ENCODE measurements at regions not wholly inside any gene's neighbourhood (a gene's known extent, or its start where the extent isn't known, plus 50 kb on each side); places are given as distances from the start of the nearest gene placed in this dataset.

- H2BK12ac ChIP-seq (ENCODE audit: low read length) = no peak overlapping the region
- no peaks in the 10 kb centered on the region for H3K36me3 ChIP-seq (replicated peaks in 1 of 2; ENCODE audit: control insufficient read depth in 2 of 2, insufficient read depth in 2 of 2, low read length in 2 of 2)
- H3K4ac ChIP-seq (ENCODE audit: low read length) = no peak overlapping the region
- H3K27me3 ChIP-seq (ENCODE audit: control insufficient read depth in 3 of 3, insufficient read depth in 3 of 3, low read depth in 1 of 3, low read length in 3 of 3) = no peaks in the 10 kb centered on the region
- no peak overlapping the region for H2BK15ac ChIP-seq (ENCODE audit: low read length)
- no peak overlapping the region for H3K23ac ChIP-seq (ENCODE audit: low read depth, low read length, poor library complexity)
- no peak overlapping the region for H3K18ac ChIP-seq (ENCODE audit: low read length)
- no peak for DNase-seq (ENCODE audit: low spot score)
- no peak overlapping the region for H3K14ac ChIP-seq (ENCODE audit: low read length)
- H4K91ac ChIP-seq (ENCODE audit: low read depth, low read length, poor library complexity) = no peak overlapping the region
- no peak overlapping the region for H3K27ac ChIP-seq (replicated peaks; ENCODE audit: low read length)
- H2BK120ac ChIP-seq (ENCODE audit: low read depth, low read length) = no peak overlapping the region
- no peak overlapping the region for H4K8ac ChIP-seq (ENCODE audit: low read depth, low read length)
- no peaks in the 10 kb centered on the region for H3K9me3 ChIP-seq (replicated peaks in 1 of 2; ENCODE audit: control insufficient read depth in 2 of 2, insufficient read depth in 1 of 2, low read depth in 1 of 2, low read length in 2 of 2)
- no peak overlapping the region for H3K4me2 ChIP-seq (ENCODE audit: insufficient read depth, low read length, poor library complexity, severe bottlenecking)
- H3K9ac ChIP-seq (ENCODE audit: low read depth, low read length, poor library complexity) = no peak overlapping the region
- no CpG with 5 or more reads among the region's 3 CpGs for WGBS, 2 donors (ENCODE audit: extremely low coverage in 2 of 2, insufficient read length in 2 of 2, insufficient replicate concordance in 1 of 2)
- no peaks in the 10 kb centered on the region for H3K79me1 ChIP-seq (ENCODE audit: low read depth, low read length)
- no peak overlapping the region for H2BK5ac ChIP-seq (ENCODE audit: low read length)
- H3K4me3 ChIP-seq (ENCODE audit: low read length in 2 of 2) = no peak overlapping the region
- H2AK5ac ChIP-seq (ENCODE audit: low read depth, low read length) = no peak overlapping the region
- no peaks in the 10 kb centered on the region for H3K4me1 ChIP-seq (ENCODE audit: control insufficient read depth in 2 of 2, insufficient read depth in 1 of 2, low read depth in 1 of 2, low read length in 2 of 2)
- no peak overlapping the region for H2AFZ ChIP-seq (ENCODE audit: low read length)
These were observed 523.3 kb upstream of the RGS18 start for GRCh38 chr1:191634801-191635508.

- no peaks in the 10 kb centered on the region for H3K27me3 ChIP-seq (ENCODE audit: control insufficient read depth in 3 of 3, insufficient read depth in 3 of 3, low read depth in 1 of 3, low read length in 3 of 3)
- no peak overlapping the region for H2BK12ac ChIP-seq (ENCODE audit: low read length)
These were observed 521.9 kb upstream of the RGS18 start for GRCh38 chr1:191636345-191636744.

GRCh38 chr1:191641420-191642260 lies 516.6 kb upstream of the RGS18 start:
- Histone ChIP-seq H3K79me1 (ENCODE audit: low read depth, low read length) (no peaks in the 10 kb centered on the region), H3K4ac (ENCODE audit: low read length) (no peak overlapping the region), H3K4me3 (ENCODE audit: low read length in 2 of 2) (no peak overlapping the region), H2BK15ac (ENCODE audit: low read length) (no peak overlapping the region), H4K91ac (ENCODE audit: low read depth, low read length, poor library complexity) (no peak overlapping the region), H2AK5ac (ENCODE audit: low read depth, low read length) (no peak overlapping the region), H3K27ac (replicated peaks; ENCODE audit: low read length) (no peak overlapping the region), H3K4me1 (ENCODE audit: control insufficient read depth in 2 of 2, insufficient read depth in 1 of 2, low read depth in 1 of 2, low read length in 2 of 2) (no peaks in the 10 kb centered on the region), H2BK5ac (ENCODE audit: low read length) (no peak overlapping the region), H3K14ac (ENCODE audit: low read length) (no peak overlapping the region), H2BK12ac (ENCODE audit: low read length) (no peak overlapping the region), H3K36me3 (replicated peaks in 1 of 2; ENCODE audit: control insufficient read depth in 2 of 2, insufficient read depth in 2 of 2, low read length in 2 of 2) (no peaks in the 10 kb centered on the region), H3K9me3 (replicated peaks in 1 of 2; ENCODE audit: control insufficient read depth in 2 of 2, insufficient read depth in 1 of 2, low read depth in 1 of 2, low read length in 2 of 2) (no peaks in the 10 kb centered on the region), H3K9ac (ENCODE audit: low read depth, low read length, poor library complexity) (no peak overlapping the region), H3K23ac (ENCODE audit: low read depth, low read length, poor library complexity) (no peak overlapping the region), H3K27me3 (ENCODE audit: control insufficient read depth in 3 of 3, insufficient read depth in 3 of 3, low read depth in 1 of 3, low read length in 3 of 3) (no peaks in the 10 kb centered on the region), H2AFZ (ENCODE audit: low read length) (no peak overlapping the region), H3K18ac (ENCODE audit: low read length) (no peak overlapping the region), H2BK120ac (ENCODE audit: low read depth, low read length) (no peak overlapping the region), H3K4me2 (ENCODE audit: insufficient read depth, low read length, poor library complexity, severe bottlenecking) (no peak overlapping the region), H4K8ac (ENCODE audit: low read depth, low read length) (no peak overlapping the region)
- no CpG with 5 or more reads among the region's 9 CpGs for WGBS, 2 donors (ENCODE audit: extremely low coverage in 2 of 2, insufficient read length in 2 of 2, insufficient replicate concordance in 1 of 2)
- no peak for DNase-seq (ENCODE audit: low spot score)

More at GRCh38 chr1:191636345-191636744, 521.9 kb upstream of the RGS18 start:
- H3K27ac ChIP-seq (replicated peaks; ENCODE audit: low read length) = no peak overlapping the region
- no peak overlapping the region for H3K14ac ChIP-seq (ENCODE audit: low read length)
- H3K4me2 ChIP-seq (ENCODE audit: insufficient read depth, low read length, poor library complexity, severe bottlenecking) = no peak overlapping the region
- H2AK5ac ChIP-seq (ENCODE audit: low read depth, low read length) = no peak overlapping the region
- H3K23ac ChIP-seq (ENCODE audit: low read depth, low read length, poor library complexity) = no peak overlapping the region
- no peaks in the 10 kb centered on the region for H3K9me3 ChIP-seq (replicated peaks in 1 of 2; ENCODE audit: control insufficient read depth in 2 of 2, insufficient read depth in 1 of 2, low read depth in 1 of 2, low read length in 2 of 2)
- no peak overlapping the region for H3K18ac ChIP-seq (ENCODE audit: low read length)
- no peaks in the 10 kb centered on the region for H3K36me3 ChIP-seq (replicated peaks in 1 of 2; ENCODE audit: control insufficient read depth in 2 of 2, insufficient read depth in 2 of 2, low read length in 2 of 2)
- no peak overlapping the region for H3K4ac ChIP-seq (ENCODE audit: low read length)
- H3K9ac ChIP-seq (ENCODE audit: low read depth, low read length, poor library complexity) = no peak overlapping the region
- no peak overlapping the region for H3K4me3 ChIP-seq (ENCODE audit: low read length in 2 of 2)
- H2BK5ac ChIP-seq (ENCODE audit: low read length) = no peak overlapping the region
- H3K79me1 ChIP-seq (ENCODE audit: low read depth, low read length) = no peaks in the 10 kb centered on the region
- H3K4me1 ChIP-seq (ENCODE audit: control insufficient read depth in 2 of 2, insufficient read depth in 1 of 2, low read depth in 1 of 2, low read length in 2 of 2) = no peaks in the 10 kb centered on the region
- H4K91ac ChIP-seq (ENCODE audit: low read depth, low read length, poor library complexity) = no peak overlapping the region
- no peak overlapping the region for H2BK120ac ChIP-seq (ENCODE audit: low read depth, low read length)
- H2AFZ ChIP-seq (ENCODE audit: low read length) = no peak overlapping the region
- no peak overlapping the region for H2BK15ac ChIP-seq (ENCODE audit: low read length)
- H4K8ac ChIP-seq (ENCODE audit: low read depth, low read length) = no peak overlapping the region
- no peak for DNase-seq (ENCODE audit: low spot score)

GRCh38 chr1:191643060-191643459 lies 515.2 kb upstream of the RGS18 start:
- no peak overlapping the region for H2AFZ ChIP-seq (ENCODE audit: low read length)
- H3K27ac ChIP-seq (replicated peaks; ENCODE audit: low read length) = no peak overlapping the region
- H2BK120ac ChIP-seq (ENCODE audit: low read depth, low read length) = no peak overlapping the region
- no peak overlapping the region for H4K8ac ChIP-seq (ENCODE audit: low read depth, low read length)
- H3K4me1 ChIP-seq (ENCODE audit: control insufficient read depth in 2 of 2, insufficient read depth in 1 of 2, low read depth in 1 of 2, low read length in 2 of 2) = no peaks in the 10 kb centered on the region
- H3K4ac ChIP-seq (ENCODE audit: low read length) = no peak overlapping the region
- no peak overlapping the region for H4K91ac ChIP-seq (ENCODE audit: low read depth, low read length, poor library complexity)
- H2BK12ac ChIP-seq (ENCODE audit: low read length) = no peak overlapping the region
- H3K27me3 ChIP-seq (ENCODE audit: control insufficient read depth in 3 of 3, insufficient read depth in 3 of 3, low read depth in 1 of 3, low read length in 3 of 3) = no peaks in the 10 kb centered on the region
- no peak overlapping the region for H3K4me3 ChIP-seq (ENCODE audit: low read length in 2 of 2)
- H2BK5ac ChIP-seq (ENCODE audit: low read length) = no peak overlapping the region
- no peaks in the 10 kb centered on the region for H3K9me3 ChIP-seq (replicated peaks in 1 of 2; ENCODE audit: control insufficient read depth in 2 of 2, insufficient read depth in 1 of 2, low read depth in 1 of 2, low read length in 2 of 2)
- no peak overlapping the region for H3K14ac ChIP-seq (ENCODE audit: low read length)
- no peak overlapping the region for H3K4me2 ChIP-seq (ENCODE audit: insufficient read depth, low read length, poor library complexity, severe bottlenecking)
- H3K36me3 ChIP-seq (replicated peaks in 1 of 2; ENCODE audit: control insufficient read depth in 2 of 2, insufficient read depth in 2 of 2, low read length in 2 of 2) = no peaks in the 10 kb centered on the region
- no peak overlapping the region for H2AK5ac ChIP-seq (ENCODE audit: low read depth, low read length)
- no peak overlapping the region for H3K23ac ChIP-seq (ENCODE audit: low read depth, low read length, poor library complexity)
- no peak overlapping the region for H3K18ac ChIP-seq (ENCODE audit: low read length)
- no peak overlapping the region for H3K9ac ChIP-seq (ENCODE audit: low read depth, low read length, poor library complexity)
- no peak for DNase-seq (ENCODE audit: low spot score)
- no CpG with 5 or more reads among the region's 1 CpG for WGBS, 2 donors (ENCODE audit: extremely low coverage in 2 of 2, insufficient read length in 2 of 2, insufficient replicate concordance in 1 of 2)
- H2BK15ac ChIP-seq (ENCODE audit: low read length) = no peak overlapping the region
- H3K79me1 ChIP-seq (ENCODE audit: low read depth, low read length) = no peaks in the 10 kb centered on the region

Data from neuronal stem cell (in vitro differentiated cells).